WTC11 (cell line): ENCODE measurements at regions not wholly inside any gene's neighbourhood (a gene's known extent, or its start where the extent isn't known, plus 50 kb on each side); places are given as distances from the start of the nearest gene placed in this dataset.

Source experiments
- ATAC-seq: fragments of 200-7000 bp; cut with Tn5 transposase; 2 replicates; pipeline ENCODE4 v1.10.0; 2021; ENCODE audit warnings: mild to moderate bottlenecking, moderate library complexity
- CTCF ChIA-PET: fragments of 300-600 bp; sonication (Branson Sonifier 250); formaldehyde crosslinking; loops from one replicate; lab custom pipeline; 2021; ENCODE audit warnings: antibody characterized with exemption; lab: Charles Lee
- POLR2A ChIA-PET: fragments of 350-600 bp; sonication (Branson Sonifier 250); formaldehyde crosslinking; loops from one replicate; lab custom pipeline; 2021; ENCODE audit warnings: antibody characterized with exemption; lab: Charles Lee
- DNase-seq: peaks from one replicate; pipeline ENCODE4 v3.0.0; 2021; ENCODE audit warnings: low spot score
- H3K27ac Mint-ChIP-seq: 2 replicates; pipeline ENCODE4 v1.8.0; 2021; ENCODE audit warnings: mixed read lengths
- H3K27me3 Mint-ChIP-seq: 2 replicates; pipeline ENCODE4 v1.8.0; 2021; ENCODE audit warnings: low read depth, mild to moderate bottlenecking, moderate library complexity, mixed read lengths
- H3K36me3 Mint-ChIP-seq: 2 replicates; pipeline ENCODE4 v1.8.0; 2021; ENCODE audit warnings: mixed read lengths
- H3K4me1 Mint-ChIP-seq: 2 replicates; pipeline ENCODE4 v1.8.0; 2022; ENCODE audit warnings: mixed read lengths
- H3K4me3 Mint-ChIP-seq: 2 replicates; pipeline ENCODE4 v1.8.0; 2021; ENCODE audit warnings: mild to moderate bottlenecking, moderate library complexity, mixed read lengths
- H3K9me3 Mint-ChIP-seq: 2 replicates; pipeline ENCODE4 v1.8.0; 2021; ENCODE audit warnings: mixed read lengths
- ATF2 ChIP-seq: sonication (generic); formaldehyde crosslinking; IDR thresholded peaks from 2 replicates; pipeline ENCODE4 v1.8.1; 2022; ENCODE audit warnings: low read depth, missing genetic modification reagents, borderline replicate concordance
- CTCF ChIP-seq: fragments of 200-600 bp; IDR thresholded peaks from 2 replicates; pipeline ENCODE4 v1.8.0; 2022; ENCODE audit warnings: antibody characterized with exemption
- ELF4 ChIP-seq: sonication (generic); formaldehyde crosslinking; IDR thresholded peaks from 2 replicates; pipeline ENCODE4 v1.8.1; 2022; ENCODE audit warnings: low read depth, mild to moderate bottlenecking, moderate library complexity, missing genetic modification reagents
- EMX1 ChIP-seq: fragments of 250-450 bp; sonication (Bioruptor Pico); IDR thresholded peaks from 2 replicates; pipeline ENCODE4 v1.8.0; 2021; ENCODE audit warnings: mild to moderate bottlenecking
- ESRRA ChIP-seq: sonication (generic); formaldehyde crosslinking; IDR thresholded peaks from 2 replicates; pipeline ENCODE4 v1.8.1; 2022; ENCODE audit warnings: mild to moderate bottlenecking, missing genetic modification reagents, borderline replicate concordance
- FOXP4 ChIP-seq: sonication (generic); formaldehyde crosslinking; IDR thresholded peaks from 2 replicates; pipeline ENCODE4 v1.8.0; 2022; ENCODE audit warnings: mild to moderate bottlenecking, missing genetic modification reagents
- HMGA2 ChIP-seq: fragments of 250-450 bp; sonication (Bioruptor Pico); IDR thresholded peaks from 2 replicates; pipeline ENCODE4 v1.4.0; 2021; ENCODE audit warnings: mild to moderate bottlenecking, moderate library complexity
- NR3C1 ChIP-seq: sonication (generic); formaldehyde crosslinking; conservative IDR thresholded peaks from 2 replicates; pipeline ENCODE4 v1.8.1; 2023; ENCODE audit warnings: low read depth, mild to moderate bottlenecking, missing genetic modification reagents
- RELA ChIP-seq: sonication (generic); formaldehyde crosslinking; IDR thresholded peaks from 2 replicates; pipeline ENCODE4 v1.8.1; 2022; ENCODE audit warnings: missing genetic modification reagents, mild to moderate bottlenecking, borderline replicate concordance
- SMAD3 ChIP-seq: sonication (generic); formaldehyde crosslinking; IDR thresholded peaks from 2 replicates; pipeline ENCODE4 v1.8.0; 2022; ENCODE audit warnings: missing genetic modification reagents, mild to moderate bottlenecking, borderline replicate concordance
- SMAD4 ChIP-seq: sonication (generic); formaldehyde crosslinking; IDR thresholded peaks from 2 replicates; pipeline ENCODE4 v1.8.0; 2022; ENCODE audit warnings: mild to moderate bottlenecking, missing genetic modification reagents
- SOX15 ChIP-seq: fragments of 250-450 bp; sonication (Bioruptor Pico); IDR thresholded peaks from 2 replicates; pipeline ENCODE4 v1.9.0; 2021; ENCODE audit warnings: mild to moderate bottlenecking
- TCF7 ChIP-seq: sonication (generic); formaldehyde crosslinking; IDR thresholded peaks from 2 replicates; pipeline ENCODE4 v1.8.0; 2022; ENCODE audit warnings: mild to moderate bottlenecking, low read depth, missing genetic modification reagents, moderate library complexity
- USF2 ChIP-seq: sonication (generic); formaldehyde crosslinking; IDR thresholded peaks from 2 replicates; pipeline ENCODE4 v1.8.1; 2023; ENCODE audit warnings: mild to moderate bottlenecking, missing genetic modification reagents, moderate library complexity
- ZBTB21 ChIP-seq: sonication (generic); formaldehyde crosslinking; IDR thresholded peaks from 2 replicates; pipeline ENCODE4 v1.8.1; 2023; ENCODE audit warnings: mild to moderate bottlenecking, missing genetic modification reagents, borderline replicate concordance
- ZMAT4 ChIP-seq: fragments of 250-450 bp; sonication (Bioruptor Pico); IDR thresholded peaks from 2 replicates; pipeline ENCODE4 v1.9.0; 2021; ENCODE audit warnings: mild to moderate bottlenecking
- ZNF232 ChIP-seq: sonication (generic); formaldehyde crosslinking; IDR thresholded peaks from 2 replicates; pipeline ENCODE4 v1.8.0; 2022; ENCODE audit warnings: mild to moderate bottlenecking, missing genetic modification reagents
- ZNF281 ChIP-seq: sonication (generic); formaldehyde crosslinking; IDR thresholded peaks from 2 replicates; pipeline ENCODE4 v1.8.0; 2023; ENCODE audit warnings: mild to moderate bottlenecking, missing genetic modification reagents
- TF ChIP-seq, protein P1 (sequence below): sonication (generic); formaldehyde crosslinking; IDR thresholded peaks from 2 replicates; pipeline ENCODE4 v1.8.1; 2023; ENCODE audit warnings: mild to moderate bottlenecking, missing genetic modification reagents, moderate library complexity
- TF ChIP-seq, protein P2 (sequence below): sonication (generic); formaldehyde crosslinking; IDR thresholded peaks from 2 replicates; pipeline ENCODE4 v1.8.0; 2022; ENCODE audit warnings: mild to moderate bottlenecking, missing genetic modification reagents
- TF ChIP-seq, protein P3 (sequence below): sonication (generic); formaldehyde crosslinking; IDR thresholded peaks from 2 replicates; pipeline ENCODE4 v1.8.1; 2022; ENCODE audit warnings: mild to moderate bottlenecking, missing genetic modification reagents, moderate library complexity, borderline replicate concordance
- TF ChIP-seq, protein P4 (sequence below): sonication (generic); formaldehyde crosslinking; IDR thresholded peaks from 2 replicates; pipeline ENCODE4 v1.8.0; 2022; ENCODE audit warnings: mild to moderate bottlenecking, missing genetic modification reagents

GRCh38 chr9:113659039-113659438, 195.5 kb downstream of the RGS3 start (continued):
- TF ChIP-seq ZNF281 = no peak
- no peak for TF ChIP-seq CTCF
- no peak for TF ChIP-seq HMGA2
- no peak for TF ChIP-seq TCF7 (CRISPR knock-in tag)
- TF ChIP-seq, protein P1, sequence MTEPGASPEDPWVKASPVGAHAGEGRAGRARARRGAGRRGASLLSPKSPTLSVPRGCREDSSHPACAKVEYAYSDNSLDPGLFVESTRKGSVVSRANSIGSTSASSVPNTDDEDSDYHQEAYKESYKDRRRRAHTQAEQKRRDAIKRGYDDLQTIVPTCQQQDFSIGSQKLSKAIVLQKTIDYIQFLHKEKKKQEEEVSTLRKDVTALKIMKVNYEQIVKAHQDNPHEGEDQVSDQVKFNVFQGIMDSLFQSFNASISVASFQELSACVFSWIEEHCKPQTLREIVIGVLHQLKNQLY (CRISPR knock-in tag) = no peak
- no peak for TF ChIP-seq NR3C1 (CRISPR knock-in tag)
- TF ChIP-seq ESRRA (CRISPR knock-in tag) = no peak
- TF ChIP-seq, protein P2, sequence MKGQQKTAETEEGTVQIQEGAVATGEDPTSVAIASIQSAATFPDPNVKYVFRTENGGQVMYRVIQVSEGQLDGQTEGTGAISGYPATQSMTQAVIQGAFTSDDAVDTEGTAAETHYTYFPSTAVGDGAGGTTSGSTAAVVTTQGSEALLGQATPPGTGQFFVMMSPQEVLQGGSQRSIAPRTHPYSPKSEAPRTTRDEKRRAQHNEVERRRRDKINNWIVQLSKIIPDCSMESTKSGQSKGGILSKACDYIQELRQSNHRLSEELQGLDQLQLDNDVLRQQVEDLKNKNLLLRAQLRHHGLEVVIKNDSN (CRISPR knock-in tag) = no peak
- TF ChIP-seq, protein P3, sequence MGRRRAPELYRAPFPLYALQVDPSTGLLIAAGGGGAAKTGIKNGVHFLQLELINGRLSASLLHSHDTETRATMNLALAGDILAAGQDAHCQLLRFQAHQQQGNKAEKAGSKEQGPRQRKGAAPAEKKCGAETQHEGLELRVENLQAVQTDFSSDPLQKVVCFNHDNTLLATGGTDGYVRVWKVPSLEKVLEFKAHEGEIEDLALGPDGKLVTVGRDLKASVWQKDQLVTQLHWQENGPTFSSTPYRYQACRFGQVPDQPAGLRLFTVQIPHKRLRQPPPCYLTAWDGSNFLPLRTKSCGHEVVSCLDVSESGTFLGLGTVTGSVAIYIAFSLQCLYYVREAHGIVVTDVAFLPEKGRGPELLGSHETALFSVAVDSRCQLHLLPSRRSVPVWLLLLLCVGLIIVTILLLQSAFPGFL (CRISPR knock-in tag) = no peak
- no peak for TF ChIP-seq FOXP4
- no peak for TF ChIP-seq SOX15
- TF ChIP-seq ZMAT4 (CRISPR knock-in tag) = no peak
- no peak for TF ChIP-seq ATF2

GRCh38 chr9:113659740-113660139, 196.2 kb downstream of the RGS3 start:
- POLR2A ChIA-PET = no interaction called here
- CTCF ChIA-PET = interaction anchor here (6.0 to 11.3 kb wide), 2 partner anchors 64 to 214 kb away, joined by 94 to 962 read pairs; no protein-coding TSS in a partner anchor
- ATAC-seq (no peak), DNase-seq (no peak)
- no peak overlapping the region for H3K27ac Mint-ChIP-seq
- peaks cover 12% of the 10 kb centered on the region for H3K4me1 Mint-ChIP-seq
- no peaks in the 10 kb centered on the region for H3K36me3 Mint-ChIP-seq
- H3K9me3 Mint-ChIP-seq = no peaks in the 10 kb centered on the region
- H3K27me3 Mint-ChIP-seq = peaks cover 10% of the 10 kb centered on the region
- H3K4me3 Mint-ChIP-seq = no peak overlapping the region
- TF ChIP-seq, protein P4, sequence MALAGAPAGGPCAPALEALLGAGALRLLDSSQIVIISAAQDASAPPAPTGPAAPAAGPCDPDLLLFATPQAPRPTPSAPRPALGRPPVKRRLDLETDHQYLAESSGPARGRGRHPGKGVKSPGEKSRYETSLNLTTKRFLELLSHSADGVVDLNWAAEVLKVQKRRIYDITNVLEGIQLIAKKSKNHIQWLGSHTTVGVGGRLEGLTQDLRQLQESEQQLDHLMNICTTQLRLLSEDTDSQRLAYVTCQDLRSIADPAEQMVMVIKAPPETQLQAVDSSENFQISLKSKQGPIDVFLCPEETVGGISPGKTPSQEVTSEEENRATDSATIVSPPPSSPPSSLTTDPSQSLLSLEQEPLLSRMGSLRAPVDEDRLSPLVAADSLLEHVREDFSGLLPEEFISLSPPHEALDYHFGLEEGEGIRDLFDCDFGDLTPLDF (CRISPR knock-in tag) = no peak
- TF ChIP-seq ZBTB21 (CRISPR knock-in tag) (no peak), EMX1 (CRISPR knock-in tag) (no peak), TCF7 (CRISPR knock-in tag) (no peak), USF2 (CRISPR knock-in tag) (no peak), ELF4 (no peak), HMGA2 (no peak), SMAD3 (CRISPR knock-in tag) (no peak), RELA (CRISPR knock-in tag) (no peak), ZNF232 (CRISPR knock-in tag) (no peak), SMAD4 (CRISPR knock-in tag) (no peak), NR3C1 (CRISPR knock-in tag) (no peak)
- TF ChIP-seq, protein P2 (CRISPR knock-in tag) = no peak
